HG03139 (cell line): ENCODE measurements at regions not wholly inside any gene's neighbourhood (a gene's known extent, or its start where the extent isn't known, plus 50 kb on each side); places are given as distances from the start of the nearest gene placed in this dataset.

Experiments used
- ATAC-seq: cut with Tn5 transposase; IDR thresholded peaks from one replicate; pipeline ENCODE4 v1.9.1; 2021; ENCODE audit not compliant: unreplicated experiment

GRCh38 chr6:43838276-43839036 lies 68.4 kb downstream of the VEGFA start:
- ATAC-seq = no peak

DNA sequence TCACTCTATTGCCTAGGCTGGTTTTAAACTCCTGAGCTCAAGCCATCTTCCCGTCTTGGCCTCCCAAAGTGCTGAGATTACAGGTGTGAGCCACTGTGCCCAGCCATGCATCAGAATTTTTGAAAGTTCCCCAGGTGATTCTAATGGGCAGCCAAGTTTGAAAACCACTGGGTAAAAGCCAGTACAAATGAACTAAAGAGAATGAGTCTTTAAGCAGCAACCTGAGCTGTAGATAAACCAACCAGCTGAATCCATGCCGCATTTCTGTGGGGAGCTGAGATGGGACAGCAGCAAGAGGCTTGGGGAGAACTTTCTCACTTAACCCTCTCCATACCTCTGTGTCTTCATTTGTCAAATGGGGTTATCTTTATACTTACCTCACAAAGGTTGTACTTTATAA lies 67.5 kb downstream of the VEGFA start:
- ATAC-seq = no peak

DNA sequence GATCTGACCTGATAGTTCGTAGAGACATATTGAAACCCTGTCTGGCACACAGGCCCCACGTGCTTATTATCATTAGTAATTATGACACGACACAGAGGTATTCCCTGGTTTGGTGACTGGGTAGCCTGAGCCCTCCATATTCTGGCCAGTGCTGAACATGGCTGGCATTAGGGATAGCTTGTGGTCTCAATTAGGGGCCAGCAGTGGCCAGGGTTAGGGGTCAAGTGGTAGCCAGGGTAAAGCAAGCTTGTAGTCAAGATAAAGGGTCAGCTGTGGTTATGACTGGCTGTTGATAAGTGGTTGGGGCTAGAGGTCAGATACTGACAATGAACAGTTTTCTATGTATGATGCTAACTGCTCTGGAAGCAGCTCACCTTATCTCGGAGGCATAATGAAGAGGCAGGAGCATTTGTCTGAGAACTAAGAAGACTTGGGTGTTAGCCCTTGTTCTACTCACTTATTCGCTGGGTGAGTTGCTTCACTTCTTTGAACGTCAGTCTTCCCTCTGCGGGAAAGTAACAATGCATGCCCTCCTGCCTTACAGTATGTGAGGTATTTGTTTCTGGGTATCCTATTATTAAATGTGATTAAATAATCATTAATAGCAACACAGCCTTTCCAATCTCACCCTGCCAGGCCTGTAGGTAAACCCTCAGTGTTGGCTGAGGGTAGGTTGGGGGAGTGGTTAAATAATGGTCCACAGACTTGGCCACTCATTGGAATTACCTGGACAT lies 66.7 kb downstream of the VEGFA start:
- ATAC-seq = no peak
